ENCODE measurements at regions not wholly inside any gene's neighbourhood (a gene's known extent, or its start where the extent isn't known, plus 50 kb on each side); places are given as distances from the start of the nearest gene placed in this dataset.

- no peaks in the 10 kb centered on the region for H3K9me3 ChIP-seq
- intact Hi-C loops (cut with DNase I) = no loop called here
- no peak overlapping the region for H3K4me3 ChIP-seq
- no peaks in the 10 kb centered on the region for H3K4me1 ChIP-seq
- no peak for TF ChIP-seq CTCF (IDR thresholded peaks at IDR 0.05)
- no peaks in the 10 kb centered on the region for H3K36me3 ChIP-seq
- no peak for DNase-seq (ENCODE audit: low spot score in 2 of 2)
- H3K27me3 ChIP-seq = no peaks in the 10 kb centered on the region
- no peak overlapping the region for H3K27ac ChIP-seq
Observed at GRCh38 chr13:53126841-53127245, 98.2 kb downstream of the OLFM4 start.

- Histone ChIP-seq H3K4me1 (no peaks in the 10 kb centered on the region), H3K9me3 (no peaks in the 10 kb centered on the region), H3K4me3 (no peak overlapping the region), H3K36me3 (no peaks in the 10 kb centered on the region), H3K27me3 (no peaks in the 10 kb centered on the region), H3K27ac (no peak overlapping the region)
- no peak for DNase-seq (ENCODE audit: low spot score in 2 of 2)
- no peak for TF ChIP-seq CTCF (IDR thresholded peaks at IDR 0.05)
- intact Hi-C loops (cut with DNase I) = no loop called here
Observed at GRCh38 chr13:53127373-53127772, 98.8 kb downstream of the OLFM4 start.

GRCh38 chr13:53129864-53130393 lies 101.3 kb downstream of the OLFM4 start:
- no peak for TF ChIP-seq CTCF (IDR thresholded peaks at IDR 0.05)
- Histone ChIP-seq H3K27ac (no peak overlapping the region), H3K36me3 (no peaks in the 10 kb centered on the region), H3K27me3 (no peaks in the 10 kb centered on the region), H3K4me3 (no peak overlapping the region), H3K9me3 (no peaks in the 10 kb centered on the region), H3K4me1 (no peaks in the 10 kb centered on the region)
- intact Hi-C loops (cut with DNase I) = no loop called here
- no peak for DNase-seq (ENCODE audit: low spot score in 2 of 2)

- TF ChIP-seq CTCF (IDR thresholded peaks at IDR 0.05) = no peak
- intact Hi-C loops (cut with DNase I) = no loop called here
- no peak for DNase-seq (ENCODE audit: low spot score in 2 of 2)
- Histone ChIP-seq H3K4me1 (no peaks in the 10 kb centered on the region), H3K4me3 (no peak overlapping the region), H3K36me3 (no peaks in the 10 kb centered on the region), H3K27ac (no peak overlapping the region), H3K9me3 (no peaks in the 10 kb centered on the region), H3K27me3 (no peaks in the 10 kb centered on the region)
Observed at GRCh38 chr13:53131361-53131760, 102.7 kb downstream of the OLFM4 start.

- Histone ChIP-seq H3K27me3 (no peaks in the 10 kb centered on the region), H3K4me3 (no peak overlapping the region), H3K4me1 (no peaks in the 10 kb centered on the region), H3K27ac (no peak overlapping the region), H3K36me3 (no peaks in the 10 kb centered on the region), H3K9me3 (no peaks in the 10 kb centered on the region)
- intact Hi-C loops (cut with DNase I) = no loop called here
- TF ChIP-seq CTCF (IDR thresholded peaks at IDR 0.05) = no peak
- DNase-seq (ENCODE audit: low spot score in 2 of 2) = no peak
Observed at GRCh38 chr13:53135301-53135700, 106.7 kb downstream of the OLFM4 start.
